ENCODE measurements at regions not wholly inside any gene's neighbourhood (a gene's known extent, or its start where the extent isn't known, plus 50 kb on each side); places are given as distances from the start of the nearest gene placed in this dataset.

- H3K36me3 ChIP-seq (ENCODE audit: control insufficient read depth in 1 of 2, insufficient read depth in 2 of 2, low read length in 2 of 2) = no peaks in the 10 kb centered on the region
- ChIA-PET POLR2A (no interaction called here), CTCF (no interaction called here), RAD21 (ENCODE audit: low non-redundant PET in 1 of 2, low total read pairs in 2 of 2, uncharacterized antibody in 2 of 2, unreplicated experiment in 2 of 2) (no interaction called here)
- no peaks in the 10 kb centered on the region for H3K27me3 ChIP-seq (ENCODE audit: insufficient read depth, low read length)
- no peak for DNase-seq (ENCODE audit: low read depth, low spot score)
- no peaks in the 10 kb centered on the region for H4K20me1 ChIP-seq (ENCODE audit: insufficient read depth)
- no peaks in the 10 kb centered on the region for H3K9me3 ChIP-seq (ENCODE audit: control insufficient read depth in 1 of 2, insufficient read depth in 1 of 2, low read depth in 1 of 2, low read length in 2 of 2)
- no peak overlapping the region for H3K9ac ChIP-seq (ENCODE audit: low read length)
- H2AFZ ChIP-seq (ENCODE audit: low read depth, low read length, poor library complexity, severe bottlenecking) = no peak overlapping the region
- H3K27ac ChIP-seq (ENCODE audit: low read depth, low read length) = no peak overlapping the region
- H3K4me3 ChIP-seq (replicated peaks in 1 of 2; ENCODE audit: low read depth in 1 of 2, low read length in 2 of 2) = no peak overlapping the region
- ATAC-seq = no peak
- no TSS peak for BruUV-seq (replicated peaks)
- no peaks in the 10 kb centered on the region for H3K4me1 ChIP-seq (ENCODE audit: control insufficient read depth in 1 of 2, insufficient read depth in 2 of 2, low read length in 2 of 2)
- H3K79me2 ChIP-seq (ENCODE audit: insufficient read depth, low read length) = no peaks in the 10 kb centered on the region
- H3K4me2 ChIP-seq (ENCODE audit: low read length) = no peak overlapping the region
- TF ChIP-seq TCF7L2 (IDR thresholded peaks at IDR 0.05; ENCODE audit: borderline replicate concordance, extremely low read depth, insufficient read depth, insufficient read length) = no peak
- no peak for TF ChIP-seq YY1 (IDR thresholded peaks at IDR 0.05; ENCODE audit: extremely low read depth, insufficient replicate concordance, low read depth, low read length)
- no peak for TF ChIP-seq REST (IDR thresholded peaks at IDR 0.05; ENCODE audit: low read depth)
- TF ChIP-seq ZBTB33 (IDR thresholded peaks at IDR 0.05; ENCODE audit: extremely low read depth, insufficient replicate concordance, low read length) = no peak
- TF ChIP-seq CBX3 (IDR thresholded peaks at IDR 0.05; ENCODE audit: low read depth) = no peak
- TF ChIP-seq ATF3 (IDR thresholded peaks at IDR 0.05) = no peak
- TF ChIP-seq FOSL1 (IDR thresholded peaks at IDR 0.05; ENCODE audit: low read depth) = no peak
- TF ChIP-seq JUND (IDR thresholded peaks at IDR 0.05) = no peak
- no peak for TF ChIP-seq POLR2AphosphoS5 (IDR thresholded peaks at IDR 0.05; ENCODE audit: low read depth, low read length)
- no peak for TF ChIP-seq ELF1 (IDR thresholded peaks at IDR 0.05; ENCODE audit: borderline replicate concordance, low read depth)
- TF ChIP-seq SRF (IDR thresholded peaks at IDR 0.05; ENCODE audit: low read depth) = no peak
- TF ChIP-seq ZNF274 (IDR thresholded peaks at IDR 0.05; ENCODE audit: low read depth, low read length) = no peak
- TF ChIP-seq SIN3A (IDR thresholded peaks at IDR 0.05; ENCODE audit: low read depth) = no peak
- TF ChIP-seq EZH2 (IDR thresholded peaks at IDR 0.05) = no peak
- TF ChIP-seq CEBPB (IDR thresholded peaks at IDR 0.05; ENCODE audit: low read depth) = no peak
- no peak for TF ChIP-seq SP1 (IDR thresholded peaks at IDR 0.05; ENCODE audit: low read depth)
- TF ChIP-seq EZH2phosphoT487 (IDR thresholded peaks at IDR 0.05; ENCODE audit: borderline replicate concordance) = no peak
- TF ChIP-seq MAX (IDR thresholded peaks at IDR 0.05) = no peak
- no peaks in the 10 kb centered on the region for H3K9me2 ChIP-seq (ENCODE audit: insufficient read depth)
- intact Hi-C loops (cut with micrococcal nuclease) = no loop called here
Observed at GRCh38 chr4:137367620-137368019, 164.7 kb downstream of the PCDH18 start.

Data from HCT116 (cell line).